Upper lobe of left lung (tissue), 4 donors: ENCODE measurements at regions not wholly inside any gene's neighbourhood (a gene's known extent, or its start where the extent isn't known, plus 50 kb on each side); places are given as distances from the start of the nearest gene placed in this dataset.

Experiments used
- POLR2AphosphoS5 ChIP-seq, 2 donors: sonication (generic); formaldehyde crosslinking; IDR thresholded peaks; one replicate each; pipeline ENCODE4 v1.5.1; 2017; ENCODE audit warnings: antibody characterized with exemption in 2 of 2
- TF ChIP-seq, protein P1 (sequence below), 6 experiments: fragments of 450-650 bp in 4 of 6; fragments of 200-600 bp in 2 of 6; sonication (generic) in 2 of 6; IDR thresholded peaks; one replicate each; pipeline ENCODE4 v1.5.1; 2016 to 2019; ENCODE audit warnings: antibody characterized with exemption in 6 of 6

DNA sequence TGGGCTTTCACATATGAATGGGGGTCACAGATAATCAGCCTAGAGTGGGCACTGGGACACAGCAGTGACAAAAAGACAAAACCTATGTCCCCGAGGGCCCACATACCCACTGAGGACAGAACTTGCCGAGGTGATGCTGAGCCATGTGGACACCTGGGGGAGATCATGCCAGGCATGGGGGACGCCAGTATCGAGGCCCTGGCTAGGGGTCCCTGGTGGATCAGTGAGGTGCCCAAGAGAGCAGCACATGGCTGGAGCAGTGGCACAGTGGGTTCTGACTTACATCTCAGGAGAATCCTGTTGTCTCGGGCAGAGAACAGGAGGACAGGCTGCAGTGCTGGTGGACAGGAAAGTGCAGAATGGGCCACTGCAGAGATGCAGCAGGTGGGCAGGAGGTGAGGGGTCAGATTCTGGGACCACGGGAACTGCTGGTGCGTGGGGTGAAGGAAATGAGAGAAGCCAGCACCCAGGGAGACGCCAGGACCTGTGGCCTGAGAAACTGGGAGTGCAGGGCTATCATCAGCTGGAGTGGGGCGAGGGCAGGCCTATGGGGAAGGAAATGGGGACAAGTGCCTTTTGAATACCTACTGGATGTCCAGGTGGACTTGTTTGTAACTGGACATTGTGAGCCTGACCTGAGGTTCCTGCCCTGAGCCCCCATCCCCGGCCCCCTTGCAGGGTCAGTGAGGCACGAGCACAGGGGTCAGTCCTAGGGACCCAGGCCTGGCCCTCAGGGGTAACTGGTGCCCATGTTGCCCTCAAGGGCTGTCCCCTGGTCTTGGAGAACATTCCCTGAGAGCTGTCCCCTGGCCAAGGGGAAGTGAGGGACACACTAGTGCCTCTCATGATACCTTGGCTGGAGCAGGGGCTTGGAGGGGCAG, 91.2 kb upstream of the RET start:
- TF ChIP-seq, protein P1, sequence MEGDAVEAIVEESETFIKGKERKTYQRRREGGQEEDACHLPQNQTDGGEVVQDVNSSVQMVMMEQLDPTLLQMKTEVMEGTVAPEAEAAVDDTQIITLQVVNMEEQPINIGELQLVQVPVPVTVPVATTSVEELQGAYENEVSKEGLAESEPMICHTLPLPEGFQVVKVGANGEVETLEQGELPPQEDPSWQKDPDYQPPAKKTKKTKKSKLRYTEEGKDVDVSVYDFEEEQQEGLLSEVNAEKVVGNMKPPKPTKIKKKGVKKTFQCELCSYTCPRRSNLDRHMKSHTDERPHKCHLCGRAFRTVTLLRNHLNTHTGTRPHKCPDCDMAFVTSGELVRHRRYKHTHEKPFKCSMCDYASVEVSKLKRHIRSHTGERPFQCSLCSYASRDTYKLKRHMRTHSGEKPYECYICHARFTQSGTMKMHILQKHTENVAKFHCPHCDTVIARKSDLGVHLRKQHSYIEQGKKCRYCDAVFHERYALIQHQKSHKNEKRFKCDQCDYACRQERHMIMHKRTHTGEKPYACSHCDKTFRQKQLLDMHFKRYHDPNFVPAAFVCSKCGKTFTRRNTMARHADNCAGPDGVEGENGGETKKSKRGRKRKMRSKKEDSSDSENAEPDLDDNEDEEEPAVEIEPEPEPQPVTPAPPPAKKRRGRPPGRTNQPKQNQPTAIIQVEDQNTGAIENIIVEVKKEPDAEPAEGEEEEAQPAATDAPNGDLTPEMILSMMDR (IDR thresholded peaks at IDR 0.05), result no peak
- no peak for TF ChIP-seq POLR2AphosphoS5 (IDR thresholded peaks at IDR 0.05)
